GM23248 (cell line): ENCODE measurements at regions not wholly inside any gene's neighbourhood (a gene's known extent, or its start where the extent isn't known, plus 50 kb on each side); places are given as distances from the start of the nearest gene placed in this dataset.

ENCODE experiments used
- EZH2 ChIP-seq: fragments of 200-600 bp; sonication (generic); IDR thresholded peaks from 2 replicates; pipeline ENCODE4 v1.6.1; 2018; ENCODE audit warnings: antibody characterized with exemption, mild to moderate bottlenecking; ENCODE audit not compliant: insufficient read depth, poor library complexity, severe bottlenecking
- EZH2phosphoT487 ChIP-seq: fragments of 200-600 bp; sonication (generic); IDR thresholded peaks from 2 replicates; pipeline ENCODE4 v1.6.1; 2018; ENCODE audit warnings: antibody characterized with exemption, moderate library complexity, mild to moderate bottlenecking, low read depth; ENCODE audit not compliant: insufficient read depth

DNA sequence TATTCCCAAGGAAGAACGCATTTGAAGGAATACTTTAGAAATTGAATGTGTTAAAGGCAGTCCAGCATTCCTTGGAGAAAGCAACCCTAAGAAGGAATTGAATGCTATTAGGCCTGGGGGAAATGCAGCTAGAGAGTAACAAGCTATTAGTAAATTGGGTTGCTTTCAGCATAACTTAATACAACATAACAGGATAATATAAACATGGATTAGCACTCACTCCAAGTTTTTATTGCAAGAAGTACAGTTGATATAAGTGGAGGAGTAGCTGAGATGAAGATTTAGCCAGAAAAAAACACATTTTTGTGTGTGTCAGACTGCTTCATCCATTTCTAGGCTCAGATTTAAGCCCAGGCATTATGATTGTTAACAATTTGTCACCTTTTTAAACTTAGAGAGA lies 314.6 kb downstream of the MEIS1 start:
- TF ChIP-seq EZH2: no peak
- TF ChIP-seq EZH2phosphoT487: no peak
